ENCODE measurements at regions not wholly inside any gene's neighbourhood (a gene's known extent, or its start where the extent isn't known, plus 50 kb on each side); places are given as distances from the start of the nearest gene placed in this dataset.

- Histone ChIP-seq H3K4me3 (replicated peaks; ENCODE audit: low read depth, low read length) (no peak overlapping the region), H3K36me3 (ENCODE audit: control insufficient read depth, insufficient read depth, low read length) (no peaks in the 10 kb centered on the region), H3K27me3 (replicated peaks; ENCODE audit: control insufficient read depth, insufficient read depth, low read length) (no peaks in the 10 kb centered on the region; the same call in 1 of the 2 replicates)
- no peak for DNase-seq (ENCODE audit: extremely low read depth, insufficient read length)
- no peak for TF ChIP-seq CTCF (IDR thresholded peaks at IDR 0.05; ENCODE audit: insufficient read depth, low read length, poor library complexity, severe bottlenecking)
Measured at GRCh38 chr2:239791526-239792404, 233.4 kb downstream of the NDUFA10 start.

GRCh38 chr2:239790721-239791120, 234.4 kb downstream of the NDUFA10 start:
- Histone ChIP-seq H3K4me3 (replicated peaks; ENCODE audit: low read depth, low read length) (no peak overlapping the region), H3K27me3 (replicated peaks; ENCODE audit: control insufficient read depth, insufficient read depth, low read length) (no peaks in the 10 kb centered on the region; the same call in 1 of the 2 replicates), H3K36me3 (ENCODE audit: control insufficient read depth, insufficient read depth, low read length) (no peaks in the 10 kb centered on the region)
- no peak for DNase-seq (ENCODE audit: extremely low read depth, insufficient read length)
- TF ChIP-seq CTCF (IDR thresholded peaks at IDR 0.05; ENCODE audit: insufficient read depth, low read length, poor library complexity, severe bottlenecking), result no peak

- DNase-seq (ENCODE audit: extremely low read depth, insufficient read length), result no peak
- H3K27me3 ChIP-seq (replicated peaks; ENCODE audit: control insufficient read depth, insufficient read depth, low read length), result no peaks in the 10 kb centered on the region; the same call in 1 of the 2 replicates
- H3K36me3 ChIP-seq (ENCODE audit: control insufficient read depth, insufficient read depth, low read length), result no peaks in the 10 kb centered on the region
- no peak for TF ChIP-seq CTCF (IDR thresholded peaks at IDR 0.05; ENCODE audit: insufficient read depth, low read length, poor library complexity, severe bottlenecking)
- H3K4me3 ChIP-seq (replicated peaks; ENCODE audit: low read depth, low read length), result no peak overlapping the region
Measured at GRCh38 chr2:239790313-239790712, 234.8 kb downstream of the NDUFA10 start.

- no peak for DNase-seq (ENCODE audit: extremely low read depth, insufficient read length)
Measured at GRCh38 chr2:239789711-239790110, 235.4 kb downstream of the NDUFA10 start.

GRCh38 chr2:239788576-239789098, 236.5 kb downstream of the NDUFA10 start:
- no peak for DNase-seq (ENCODE audit: extremely low read depth, insufficient read length)
- Histone ChIP-seq H3K36me3 (ENCODE audit: control insufficient read depth, insufficient read depth, low read length) (no peaks in the 10 kb centered on the region), H3K4me3 (replicated peaks; ENCODE audit: low read depth, low read length) (no peak overlapping the region), H3K27me3 (replicated peaks; ENCODE audit: control insufficient read depth, insufficient read depth, low read length) (no peaks in the 10 kb centered on the region; the same call in 1 of the 2 replicates)
- no peak for TF ChIP-seq CTCF (IDR thresholded peaks at IDR 0.05; ENCODE audit: insufficient read depth, low read length, poor library complexity, severe bottlenecking)

More at GRCh38 chr2:239789711-239790110, 235.4 kb downstream of the NDUFA10 start:
- no peaks in the 10 kb centered on the region; the same call in 1 of the 2 replicates for H3K27me3 ChIP-seq (replicated peaks; ENCODE audit: control insufficient read depth, insufficient read depth, low read length)
- TF ChIP-seq CTCF (IDR thresholded peaks at IDR 0.05; ENCODE audit: insufficient read depth, low read length, poor library complexity, severe bottlenecking), result no peak
- no peaks in the 10 kb centered on the region for H3K36me3 ChIP-seq (ENCODE audit: control insufficient read depth, insufficient read depth, low read length)
- no peak overlapping the region for H3K4me3 ChIP-seq (replicated peaks; ENCODE audit: low read depth, low read length)

Measured in GM06990 (cell line).